ENCODE measurements at regions not wholly inside any gene's neighbourhood (a gene's known extent, or its start where the extent isn't known, plus 50 kb on each side); places are given as distances from the start of the nearest gene placed in this dataset.

DNA sequence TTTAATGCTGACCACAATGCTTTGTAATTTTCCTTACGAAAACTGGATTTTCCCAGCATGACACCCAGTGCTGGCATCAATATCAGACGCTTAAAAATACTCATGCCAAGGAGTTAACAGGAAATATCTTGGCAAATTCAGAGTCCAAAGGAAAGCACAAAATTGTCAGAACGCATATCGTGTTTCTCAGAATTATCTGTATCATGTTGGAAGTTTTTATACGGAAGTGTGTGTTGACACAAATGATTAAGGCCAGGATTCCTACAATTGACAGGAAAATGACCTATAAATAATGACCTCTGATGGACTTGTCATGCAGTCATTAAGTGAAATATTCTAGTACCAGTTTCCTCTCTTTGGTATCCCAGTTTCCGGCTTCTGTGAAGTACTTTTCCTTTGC is 132.1 kb upstream of the TLL1 start:
- no peak for DNase-seq (ENCODE audit: low read depth in 2 of 2)
- no peak overlapping the region for H3K9ac ChIP-seq (ENCODE audit: insufficient read depth, low read length)
- H3K9me3 ChIP-seq (ENCODE audit: control insufficient read depth, insufficient read depth, low read depth, low read length): no peaks in the 10 kb centered on the region
- H3K79me2 ChIP-seq (ENCODE audit: control insufficient read depth, insufficient read depth, low read length): no peaks in the 10 kb centered on the region
- H3K27me3 ChIP-seq (ENCODE audit: control insufficient read depth, insufficient read depth, low read length): no peaks in the 10 kb centered on the region
- H3K27ac ChIP-seq (ENCODE audit: insufficient read depth, low read length): no peak overlapping the region
- H2AFZ ChIP-seq (ENCODE audit: low read length): no peak overlapping the region
- no peak overlapping the region for H3K4me2 ChIP-seq (ENCODE audit: extremely low read depth, insufficient read depth, low read length)
- H3K36me3 ChIP-seq (ENCODE audit: control insufficient read depth, insufficient read depth, low read length): no peaks in the 10 kb centered on the region
- no peak for TF ChIP-seq EZH2 (IDR thresholded peaks at IDR 0.05; ENCODE audit: low read length, missing control alignments)
- no peak for TF ChIP-seq CTCF (conservative IDR thresholded peaks at IDR 0.05 in 1 of 2, IDR thresholded peaks at IDR 0.05 in 1 of 2; ENCODE audit: low read depth in 1 of 2, low read length in 2 of 2)
- no peak overlapping the region for H3K4me3 ChIP-seq (replicated peaks in 1 of 4; ENCODE audit: control extremely low read depth in 1 of 4, insufficient read depth in 1 of 4, low read depth in 3 of 4, low read length in 4 of 4)
- no peaks in the 10 kb centered on the region for H4K20me1 ChIP-seq (ENCODE audit: control insufficient read depth, extremely low read depth, insufficient read depth, low read length)
- no peaks in the 10 kb centered on the region for H3K4me1 ChIP-seq (ENCODE audit: control insufficient read depth, extremely low read depth, insufficient read depth, low read length)

- no peaks in the 10 kb centered on the region for H3K27me3 ChIP-seq (ENCODE audit: control insufficient read depth, insufficient read depth, low read length)
- no peak overlapping the region for H3K4me3 ChIP-seq (replicated peaks in 1 of 4; ENCODE audit: control extremely low read depth in 1 of 4, insufficient read depth in 1 of 4, low read depth in 3 of 4, low read length in 4 of 4)
- H2AFZ ChIP-seq (ENCODE audit: low read length): no peak overlapping the region
- no peak overlapping the region for H3K9ac ChIP-seq (ENCODE audit: insufficient read depth, low read length)
- H3K4me1 ChIP-seq (ENCODE audit: control insufficient read depth, extremely low read depth, insufficient read depth, low read length): no peaks in the 10 kb centered on the region
- H3K27ac ChIP-seq (ENCODE audit: insufficient read depth, low read length): no peak overlapping the region
- no peaks in the 10 kb centered on the region for H3K9me3 ChIP-seq (ENCODE audit: control insufficient read depth, insufficient read depth, low read depth, low read length)
- H3K79me2 ChIP-seq (ENCODE audit: control insufficient read depth, insufficient read depth, low read length): no peaks in the 10 kb centered on the region
- no peak for DNase-seq (ENCODE audit: low read depth in 2 of 2)
- TF ChIP-seq EZH2 (IDR thresholded peaks at IDR 0.05; ENCODE audit: low read length, missing control alignments) (no peak), CTCF (conservative IDR thresholded peaks at IDR 0.05 in 1 of 2, IDR thresholded peaks at IDR 0.05 in 1 of 2; ENCODE audit: low read depth in 1 of 2, low read length in 2 of 2) (no peak)
- H3K4me2 ChIP-seq (ENCODE audit: extremely low read depth, insufficient read depth, low read length): no peak overlapping the region
- no peaks in the 10 kb centered on the region for H3K36me3 ChIP-seq (ENCODE audit: control insufficient read depth, insufficient read depth, low read length)
- no peaks in the 10 kb centered on the region for H4K20me1 ChIP-seq (ENCODE audit: control insufficient read depth, extremely low read depth, insufficient read depth, low read length)
Observed at GRCh38 chr4:165743422-165743821, 129.6 kb upstream of the TLL1 start.

GRCh38 chr4:165744370-165744769 is 128.7 kb upstream of the TLL1 start:
- H2AFZ ChIP-seq (ENCODE audit: low read length): no peak overlapping the region
- TF ChIP-seq EZH2 (IDR thresholded peaks at IDR 0.05; ENCODE audit: low read length, missing control alignments): no peak
- TF ChIP-seq CTCF (conservative IDR thresholded peaks at IDR 0.05 in 1 of 2, IDR thresholded peaks at IDR 0.05 in 1 of 2; ENCODE audit: low read depth in 1 of 2, low read length in 2 of 2): no peak
- no peak overlapping the region for H3K4me2 ChIP-seq (ENCODE audit: extremely low read depth, insufficient read depth, low read length)
- no peak overlapping the region for H3K9ac ChIP-seq (ENCODE audit: insufficient read depth, low read length)
- no peaks in the 10 kb centered on the region for H3K4me1 ChIP-seq (ENCODE audit: control insufficient read depth, extremely low read depth, insufficient read depth, low read length)
- H4K20me1 ChIP-seq (ENCODE audit: control insufficient read depth, extremely low read depth, insufficient read depth, low read length): no peaks in the 10 kb centered on the region
- no peaks in the 10 kb centered on the region for H3K36me3 ChIP-seq (ENCODE audit: control insufficient read depth, insufficient read depth, low read length)
- H3K79me2 ChIP-seq (ENCODE audit: control insufficient read depth, insufficient read depth, low read length): no peaks in the 10 kb centered on the region
- H3K4me3 ChIP-seq (replicated peaks in 1 of 4; ENCODE audit: control extremely low read depth in 1 of 4, insufficient read depth in 1 of 4, low read depth in 3 of 4, low read length in 4 of 4): no peak overlapping the region
- no peak overlapping the region for H3K27ac ChIP-seq (ENCODE audit: insufficient read depth, low read length)
- no peaks in the 10 kb centered on the region for H3K27me3 ChIP-seq (ENCODE audit: control insufficient read depth, insufficient read depth, low read length)
- H3K9me3 ChIP-seq (ENCODE audit: control insufficient read depth, insufficient read depth, low read depth, low read length): no peaks in the 10 kb centered on the region
- DNase-seq (ENCODE audit: low read depth in 2 of 2): no peak

Data from fibroblast of lung (primary cell).